GM19467 (cell line): ENCODE measurements at regions not wholly inside any gene's neighbourhood (a gene's known extent, or its start where the extent isn't known, plus 50 kb on each side); places are given as distances from the start of the nearest gene placed in this dataset.

ENCODE experiments used
- ATAC-seq: cut with Tn5 transposase; IDR thresholded peaks from one replicate; pipeline ENCODE4 v1.9.1; 2021; ENCODE audit warnings: mild to moderate bottlenecking, moderate library complexity; ENCODE audit not compliant: unreplicated experiment

GRCh38 chr11:26204839-26205238 lies 127.1 kb upstream of the ANO3 start:
- no peak for ATAC-seq

GRCh38 chr11:26219183-26220117 lies 112.5 kb upstream of the ANO3 start:
- no peak for ATAC-seq

- no peak for ATAC-seq
Measured at GRCh38 chr11:26225646-26226045, 106.3 kb upstream of the ANO3 start.

- ATAC-seq: peak; percentile 87
Measured at GRCh38 chr11:26227301-26227746, 104.6 kb upstream of the ANO3 start.

- no peak for ATAC-seq
Measured at GRCh38 chr11:26227883-26228502, 103.9 kb upstream of the ANO3 start.

GRCh38 chr11:26228778-26229177 lies 103.2 kb upstream of the ANO3 start:
- ATAC-seq: no peak

- ATAC-seq: no peak
Measured at GRCh38 chr11:26229257-26229656, 102.7 kb upstream of the ANO3 start.

GRCh38 chr11:26229981-26230380 lies 101.9 kb upstream of the ANO3 start:
- no peak for ATAC-seq

- ATAC-seq: no peak
Measured at GRCh38 chr11:26231252-26231661, 100.7 kb upstream of the ANO3 start.

- ATAC-seq: no peak
Measured at GRCh38 chr11:26234451-26234850, 97.5 kb upstream of the ANO3 start.

- ATAC-seq: no peak
Measured at GRCh38 chr11:26243426-26243825, 88.5 kb upstream of the ANO3 start.

GRCh38 chr11:26244207-26244606 lies 87.7 kb upstream of the ANO3 start:
- ATAC-seq: no peak

GRCh38 chr11:26245046-26245445 lies 86.9 kb upstream of the ANO3 start:
- no peak for ATAC-seq

- no peak for ATAC-seq
Measured at GRCh38 chr11:26247340-26247739, 84.6 kb upstream of the ANO3 start.

GRCh38 chr11:26248661-26249060 lies 83.3 kb upstream of the ANO3 start:
- ATAC-seq: no peak

GRCh38 chr11:26254378-26254777 lies 77.6 kb upstream of the ANO3 start:
- ATAC-seq: no peak

- ATAC-seq: no peak
Measured at GRCh38 chr11:26263769-26264168, 68.2 kb upstream of the ANO3 start.

- no peak for ATAC-seq
Measured at GRCh38 chr11:26264266-26264665, 67.7 kb upstream of the ANO3 start.

GRCh38 chr11:26268980-26269660 lies 62.8 kb upstream of the ANO3 start:
- ATAC-seq: no peak

GRCh38 chr11:26271666-26272065 lies 60.3 kb upstream of the ANO3 start:
- ATAC-seq: no peak

- peak; percentile 86 for ATAC-seq
Measured at GRCh38 chr11:26276798-26277424, 55.0 kb upstream of the ANO3 start.
